ENCODE measurements at regions not wholly inside any gene's neighbourhood (a gene's known extent, or its start where the extent isn't known, plus 50 kb on each side); places are given as distances from the start of the nearest gene placed in this dataset.

DNA sequence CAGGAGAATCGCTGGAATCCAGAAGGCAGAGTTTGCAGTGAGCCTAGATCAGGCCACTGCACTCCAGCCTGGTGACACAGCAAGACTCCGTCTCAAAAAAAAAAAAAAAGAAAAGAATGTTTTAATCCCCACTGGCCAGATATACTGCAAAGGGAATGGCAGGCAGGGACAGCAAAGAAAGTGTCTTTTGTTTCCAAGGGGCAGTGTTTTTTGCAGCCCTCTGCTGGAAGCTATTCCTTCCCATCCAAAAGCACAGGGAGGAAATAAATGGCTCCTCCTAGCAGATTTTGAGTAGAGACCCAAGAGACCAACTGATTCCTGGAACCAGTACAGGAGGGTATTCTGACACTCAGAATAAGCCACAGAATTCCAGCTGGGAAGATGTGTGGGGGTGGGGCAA lies 112.5 kb upstream of the STMND1 start:
- in situ Hi-C loops (cut with MboI) = no loop called here
- SMC1A ChIA-PET (ENCODE audit: uncharacterized antibody, unreplicated experiment) = no interaction called here
- DNase-seq (ENCODE audit: low read depth, low spot score) = no peak
- Histone ChIP-seq H3K4me3 (no peak overlapping the region), H4K20me1 (ENCODE audit: control insufficient read depth, insufficient read depth) (no peaks in the 10 kb centered on the region), H2AFZ (ENCODE audit: control insufficient read depth, low read depth, low read length) (no peak overlapping the region), H3K36me3 (ENCODE audit: control insufficient read depth in 2 of 2, insufficient read depth in 2 of 2, low read length in 1 of 2) (no peaks in the 10 kb centered on the region), H3K4me2 (ENCODE audit: control insufficient read depth, insufficient read depth) (no peak overlapping the region), H3K9ac (ENCODE audit: control insufficient read depth, insufficient read depth, low read length) (no peak overlapping the region), H3K9me3 (replicated peaks; ENCODE audit: control insufficient read depth, insufficient read depth, low read length) (no peaks in the 10 kb centered on the region; the same call in 2 of the 3 replicates), H3K27ac (ENCODE audit: control insufficient read depth, insufficient read depth) (no peak overlapping the region), H3K4me1 (ENCODE audit: control insufficient read depth, insufficient read depth, low read length) (no peaks in the 10 kb centered on the region), H3K27me3 (replicated peaks in 1 of 2; ENCODE audit: control insufficient read depth in 2 of 2, insufficient read depth in 2 of 2, low read length in 1 of 2) (peaks cover 0 to 3% of the 10 kb centered on the region in 2 experiments; a peak in 2 of 4 replicates), H3K79me2 (ENCODE audit: control insufficient read depth, insufficient read depth, low read length) (no peaks in the 10 kb centered on the region)
- FAIRE-seq = no peak
- no TSS peak for BruUV-seq (replicated peaks)
- CTCF ChIA-PET = no interaction called here
- TF ChIP-seq SREBF1 (IDR thresholded peaks at IDR 0.05; ENCODE audit: low read length) = no peak
- no peak for TF ChIP-seq PBX3 (IDR thresholded peaks at IDR 0.05; ENCODE audit: insufficient replicate concordance, low read depth, low read length)
- TF ChIP-seq ZNF24 (IDR thresholded peaks at IDR 0.05) = no peak
- TF ChIP-seq JUND (IDR thresholded peaks at IDR 0.05; ENCODE audit: low read depth, low read length) = no peak
- no peak for TF ChIP-seq POU2F2 (IDR thresholded peaks at IDR 0.05; ENCODE audit: borderline replicate concordance, low read depth, low read length)
- TF ChIP-seq SUPT20H (IDR thresholded peaks at IDR 0.05; ENCODE audit: borderline replicate concordance, control insufficient read depth, low read depth, low read length) = no peak
- no peak for TF ChIP-seq ZBTB4 (CRISPR knock-in tag; IDR thresholded peaks at IDR 0.05)
- TF ChIP-seq ZSCAN29 (IDR thresholded peaks at IDR 0.05) = no peak
- no peak for TF ChIP-seq SMARCA5 (IDR thresholded peaks at IDR 0.05)
- intact Hi-C loops (cut with micrococcal nuclease; ENCODE audit: unreplicated experiment) = no loop called here
- POLR2A ChIA-PET = no interaction called here
- WGBS (ENCODE audit: insufficient coverage, insufficient replicate concordance, low lambda C conversion rate, missing lambda C conversion rate) = 40% methylated on average over 1 of the region's 2 CpGs
- ATAC-seq = no peak
- RAD21 ChIA-PET (ENCODE audit: unreplicated experiment) = no interaction called here
